IMR-90 (cell line): ENCODE measurements at regions not wholly inside any gene's neighbourhood (a gene's known extent, or its start where the extent isn't known, plus 50 kb on each side); places are given as distances from the start of the nearest gene placed in this dataset.

Experiments
- ATAC-seq: fragments of 200-7000 bp; cut with Tn5 transposase; 2 replicates; pipeline ENCODE4 v1.9.1; 2020; ENCODE audit warnings: low read depth, mild to moderate bottlenecking, moderate library complexity
- BruUV-seq: library from RNA; stranded (reverse); fragments of 400-500 nt; replicated peaks from 2 replicates; lab custom pipeline; 2021; lab: Mats Ljungman, UMichigan
- CTCF ChIA-PET: fragments of 300-600 bp; formaldehyde crosslinking; extraction: SDS; loops from one replicate; lab custom pipeline; 2021; ENCODE audit warnings: antibody characterized with exemption; lab: Yijun Ruan, JAX
- POLR2A ChIA-PET: fragments of 300-600 bp; sonication (Branson Sonifier 250); formaldehyde crosslinking; loops from one replicate; lab custom pipeline; 2022; ENCODE audit warnings: antibody characterized with exemption; ENCODE audit not compliant: unreplicated experiment; lab: Charles Lee
- DNase-seq: peaks from one replicate; pipeline ENCODE4 v3.0.0; 2013
- H2AFZ ChIP-seq: replicated peaks from 2 replicates; pipeline ENCODE3; 2013; ENCODE audit warnings: low read length, mild to moderate bottlenecking; ENCODE audit not compliant: poor library complexity
- H2AK5ac ChIP-seq: 2 replicates; pipeline ENCODE4 v1.6.1; 2013; ENCODE audit warnings: low read depth, low read length, inconsistent platforms
- H2AK9ac ChIP-seq: replicated peaks from 2 replicates; pipeline ENCODE3; 2013; ENCODE audit warnings: mild to moderate bottlenecking, low read depth, low read length, moderate library complexity; ENCODE audit not compliant: poor library complexity
- H2BK120ac ChIP-seq: 2 replicates; pipeline ENCODE4 v1.6.1; 2013; ENCODE audit warnings: low read depth, low read length, inconsistent platforms
- H2BK15ac ChIP-seq: 3 replicates; pipeline ENCODE4 v1.6.1; 2013; ENCODE audit warnings: low read depth, low read length, inconsistent platforms
- H2BK20ac ChIP-seq: 2 replicates; pipeline ENCODE4 v1.6.1; 2013; ENCODE audit warnings: low read depth, mild to moderate bottlenecking, inconsistent platforms, low read length, moderate library complexity
- H2BK5ac ChIP-seq: 2 replicates; pipeline ENCODE4 v1.6.1; 2013; ENCODE audit warnings: mild to moderate bottlenecking, low read depth, low read length, inconsistent platforms; ENCODE audit not compliant: poor library complexity, severe bottlenecking
- H3K14ac ChIP-seq: replicated peaks from 2 replicates; pipeline ENCODE4 v1.6.1; 2013; ENCODE audit warnings: low read depth, low read length, inconsistent platforms
- H3K18ac ChIP-seq: 2 replicates; pipeline ENCODE4 v1.6.1; 2013; ENCODE audit warnings: low read depth, low read length, control low read depth
- H3K23ac ChIP-seq: 2 replicates; pipeline ENCODE4 v1.6.1; 2013; ENCODE audit warnings: low read depth, low read length, inconsistent platforms
- H3K27ac ChIP-seq: 2 replicates; pipeline ENCODE4 v1.5.1; 2013; ENCODE audit warnings: mild to moderate bottlenecking, control low read depth, low read length; ENCODE audit not compliant: insufficient read depth
- H3K27me3 ChIP-seq: 2 replicates; pipeline ENCODE4 v1.6.1; 2013; ENCODE audit warnings: low read length; ENCODE audit not compliant: control insufficient read depth, insufficient read depth
- H3K36me3 ChIP-seq: 2 replicates; pipeline ENCODE4 v1.6.1; 2013; ENCODE audit warnings: low read length, mixed read lengths; ENCODE audit not compliant: control insufficient read depth, insufficient read depth
- H3K4ac ChIP-seq: 2 replicates; pipeline ENCODE4 v1.6.1; 2013; ENCODE audit warnings: low read depth, low read length, inconsistent platforms
- H3K4me1 ChIP-seq: 2 replicates; pipeline ENCODE4 v1.6.1; 2013; ENCODE audit warnings: low read length, mixed read lengths; ENCODE audit not compliant: control insufficient read depth, insufficient read depth
- H3K4me2 ChIP-seq: 2 replicates; pipeline ENCODE4 v1.6.1; 2013; ENCODE audit warnings: low read depth, mild to moderate bottlenecking, control low read depth, low read length, moderate library complexity
- H3K4me3 ChIP-seq: 2 replicates; pipeline ENCODE4 v1.5.1; 2013; ENCODE audit warnings: low read depth, mild to moderate bottlenecking, control low read depth, low read length, moderate library complexity; ENCODE audit not compliant: insufficient read depth
- H3K56ac ChIP-seq: 2 replicates; pipeline ENCODE4 v1.6.1; 2013; ENCODE audit warnings: low read length, inconsistent platforms; ENCODE audit not compliant: insufficient read depth; ENCODE audit errors: extremely low read depth
- H3K79me1 ChIP-seq, 2 experiments: 2 replicates each; pipeline ENCODE4 v1.6.1; 2013; ENCODE audit warnings: low read length in 2 of 2, inconsistent platforms in 1 of 2, low read depth in 1 of 2
- H3K9ac ChIP-seq: 2 replicates; pipeline ENCODE4 v1.6.1; 2013; ENCODE audit warnings: low read depth, low read length, control low read depth
- H3K9me1 ChIP-seq: 2 replicates; pipeline ENCODE4 v1.6.1; 2013; ENCODE audit warnings: low read length, inconsistent platforms; ENCODE audit not compliant: insufficient read depth
- H3K9me3 ChIP-seq: 2 replicates; pipeline ENCODE4 v1.6.1; 2013; ENCODE audit warnings: low read length; ENCODE audit not compliant: control insufficient read depth, insufficient read depth
- H4K20me1 ChIP-seq: 2 replicates; pipeline ENCODE4 v1.6.1; 2013; ENCODE audit warnings: low read length, inconsistent platforms; ENCODE audit not compliant: insufficient read depth
- H4K5ac ChIP-seq: 2 replicates; pipeline ENCODE4 v1.6.1; 2013; ENCODE audit warnings: mild to moderate bottlenecking, low read depth, low read length, control low read depth
- H4K8ac ChIP-seq, 2 experiments: 2 replicates each; pipeline ENCODE4 v1.6.1; 2013; ENCODE audit warnings: low read depth in 2 of 2, low read length in 2 of 2, control low read depth in 1 of 2, inconsistent platforms in 1 of 2
- H4K91ac ChIP-seq: 2 replicates; pipeline ENCODE4 v1.6.1; 2013; ENCODE audit warnings: low read depth, low read length, inconsistent platforms; ENCODE audit not compliant: insufficient read depth
- BHLHE40 ChIP-seq: fragments of 150-350 bp; IDR thresholded peaks from 2 replicates; pipeline ENCODE4 v1.6.1; 2016; ENCODE audit warnings: mild to moderate bottlenecking, low read depth, low read length
- CEBPB ChIP-seq: IDR thresholded peaks from 2 replicates; pipeline ENCODE4 v1.6.1; 2012; ENCODE audit warnings: low read depth, low read length, improper control_type of control experiment
- CHD1 ChIP-seq: IDR thresholded peaks from 2 replicates; pipeline ENCODE4 v1.6.1; 2012; ENCODE audit warnings: low read depth, low read length, improper control_type of control experiment
- FOS ChIP-seq: fragments of 150-350 bp; IDR thresholded peaks from 2 replicates; pipeline ENCODE4 v1.6.1; 2016; ENCODE audit warnings: low read depth, low read length
- MAFK ChIP-seq: IDR thresholded peaks from 2 replicates; pipeline ENCODE4 v1.6.1; 2012; ENCODE audit warnings: low read depth, low read length, improper control_type of control experiment
- MAZ ChIP-seq: IDR thresholded peaks from 2 replicates; pipeline ENCODE4 v1.6.1; 2012; ENCODE audit warnings: low read depth, mild to moderate bottlenecking, low read length, improper control_type of control experiment, moderate library complexity, borderline replicate concordance
- MXI1 ChIP-seq: IDR thresholded peaks from 2 replicates; pipeline ENCODE4 v1.6.1; 2012; ENCODE audit warnings: low read depth, mild to moderate bottlenecking, low read length, moderate library complexity, borderline replicate concordance
- NFE2L2 ChIP-seq: fragments of 150-350 bp; IDR thresholded peaks from 2 replicates; pipeline ENCODE4 v1.6.1; 2016; ENCODE audit warnings: low read depth, mild to moderate bottlenecking, low read length
- POLR2A ChIP-seq: IDR thresholded peaks from 2 replicates; pipeline ENCODE4 v1.6.1; 2012; ENCODE audit warnings: mild to moderate bottlenecking, low read depth, low read length
- RAD21 ChIP-seq: IDR thresholded peaks from 2 replicates; pipeline ENCODE4 v1.6.1; 2012; ENCODE audit warnings: low read length, improper control_type of control experiment
- RCOR1 ChIP-seq: IDR thresholded peaks from 2 replicates; pipeline ENCODE4 v1.6.1; 2012; ENCODE audit warnings: mild to moderate bottlenecking, low read length, improper control_type of control experiment; ENCODE audit not compliant: insufficient replicate concordance
- RFX5 ChIP-seq: IDR thresholded peaks from 2 replicates; pipeline ENCODE4 v1.8.0; 2012; ENCODE audit warnings: low read depth, mild to moderate bottlenecking, low read length, moderate library complexity
- SMC3 ChIP-seq: fragments of 150-350 bp; IDR thresholded peaks from 2 replicates; pipeline ENCODE4 v1.6.1; 2016; ENCODE audit warnings: low read depth, mild to moderate bottlenecking, antibody characterized with exemption, low read length, moderate library complexity
- WGBS, 2 experiments: methylation state at CpG; one replicate each; pipeline versions ENCODE4 v1.1.5 to v1.1.7; 2013; ENCODE audit warnings: missing lambda C conversion rate in 2 of 2; ENCODE audit not compliant: insufficient read length in 1 of 2; ENCODE audit errors: extremely low coverage in 2 of 2; 5-methylcytosine and 5-hydroxymethylcytosine counted together
- dilution Hi-C: fragments of 300-500 bp; cut with HindIII; formaldehyde crosslinking; loops from one replicate; pipeline ENCODE4 v1.14.3; 2018; ENCODE audit warnings: low sequenced_read_pairs; ENCODE audit not compliant: unreplicated experiment
- in situ Hi-C: fragments of 300-500 bp; cut with MboI; formaldehyde crosslinking; loops from 3 replicates; pipeline ENCODE4 v1.14.3; 2019; ENCODE audit warnings: low sequenced_read_pairs, inconsistent platforms, mixed read lengths
- intact Hi-C: fragments of 100-400 bp; cut with micrococcal nuclease; formaldehyde crosslinking; loops from 2 replicates; pipeline ENCODE4 v1.10.0; 2022
- TF ChIP-seq, protein P1 (sequence below): conservative IDR thresholded peaks from 2 replicates; pipeline ENCODE4 v1.5.1; 2012; ENCODE audit warnings: mild to moderate bottlenecking, low read depth, low read length, improper control_type of control experiment
- TF ChIP-seq, protein P2 (sequence below): fragments of 150-350 bp; IDR thresholded peaks from 2 replicates; pipeline ENCODE4 v1.6.1; 2017; ENCODE audit warnings: mild to moderate bottlenecking, antibody characterized with exemption, low read length, low read depth
- TF ChIP-seq, protein P3 (sequence below): fragments of 150-350 bp; IDR thresholded peaks from 2 replicates; pipeline ENCODE4 v1.6.1; 2016; ENCODE audit warnings: low read depth, mild to moderate bottlenecking, low read length, moderate library complexity, borderline replicate concordance

DNA sequence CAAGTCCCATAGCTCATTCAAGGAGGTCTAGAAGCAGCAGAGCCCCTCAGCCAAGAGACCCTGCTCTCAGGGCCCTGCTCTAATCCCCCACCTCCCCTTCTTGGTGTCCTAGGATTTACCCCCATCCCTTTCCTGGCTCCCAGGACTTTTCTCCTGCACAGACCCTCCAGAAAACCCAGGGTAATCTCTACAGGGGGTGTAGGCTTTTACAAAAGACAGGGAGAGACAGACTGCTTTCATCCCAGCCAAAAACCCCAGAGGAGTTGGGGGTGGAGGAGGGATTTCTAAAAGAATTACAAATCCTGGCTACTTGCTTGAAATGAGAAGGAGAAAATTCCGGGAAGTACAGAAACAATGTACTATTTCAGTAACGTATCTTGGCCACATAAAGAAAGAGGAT is 133.3 kb downstream of the TNFSF13B start:
- Histone ChIP-seq H3K18ac (no peak overlapping the region), H2AFZ (no peak overlapping the region), H2BK120ac (no peak overlapping the region), H3K4ac (no peak overlapping the region), H2BK20ac (no peak overlapping the region), H4K91ac (no peak overlapping the region), H3K4me2 (no peak overlapping the region), H3K27me3 (no peaks in the 10 kb centered on the region), H3K79me1 (no peaks in the 10 kb centered on the region), H4K8ac (no peak overlapping the region), H4K5ac (no peak overlapping the region), H2AK5ac (no peak overlapping the region), H2BK15ac (no peak overlapping the region), H3K23ac (no peak overlapping the region), H3K36me3 (no peaks in the 10 kb centered on the region), H3K4me1 (no peaks in the 10 kb centered on the region), H4K20me1 (no peaks in the 10 kb centered on the region), H3K9me3 (no peaks in the 10 kb centered on the region), H3K56ac (no peak overlapping the region), H3K4me3 (no peak overlapping the region), H3K14ac (no peak overlapping the region), H3K9me1 (no peaks in the 10 kb centered on the region), H3K9ac (no peak overlapping the region), H2AK9ac (no peak overlapping the region), H2BK5ac (no peak overlapping the region), H3K27ac (no peak overlapping the region)
- WGBS, 2 experiments: no CpG with 5 or more reads among the region's 2 CpGs
- BruUV-seq: no TSS peak
- TF ChIP-seq POLR2A (no peak), NFE2L2 (no peak), RCOR1 (no peak), RFX5 (no peak), MXI1 (no peak), FOS (no peak), SMC3 (no peak), CHD1 (no peak), CEBPB (no peak), MAZ (no peak), BHLHE40 (no peak), MAFK (no peak), RAD21 (no peak)
- TF ChIP-seq, protein P1, sequence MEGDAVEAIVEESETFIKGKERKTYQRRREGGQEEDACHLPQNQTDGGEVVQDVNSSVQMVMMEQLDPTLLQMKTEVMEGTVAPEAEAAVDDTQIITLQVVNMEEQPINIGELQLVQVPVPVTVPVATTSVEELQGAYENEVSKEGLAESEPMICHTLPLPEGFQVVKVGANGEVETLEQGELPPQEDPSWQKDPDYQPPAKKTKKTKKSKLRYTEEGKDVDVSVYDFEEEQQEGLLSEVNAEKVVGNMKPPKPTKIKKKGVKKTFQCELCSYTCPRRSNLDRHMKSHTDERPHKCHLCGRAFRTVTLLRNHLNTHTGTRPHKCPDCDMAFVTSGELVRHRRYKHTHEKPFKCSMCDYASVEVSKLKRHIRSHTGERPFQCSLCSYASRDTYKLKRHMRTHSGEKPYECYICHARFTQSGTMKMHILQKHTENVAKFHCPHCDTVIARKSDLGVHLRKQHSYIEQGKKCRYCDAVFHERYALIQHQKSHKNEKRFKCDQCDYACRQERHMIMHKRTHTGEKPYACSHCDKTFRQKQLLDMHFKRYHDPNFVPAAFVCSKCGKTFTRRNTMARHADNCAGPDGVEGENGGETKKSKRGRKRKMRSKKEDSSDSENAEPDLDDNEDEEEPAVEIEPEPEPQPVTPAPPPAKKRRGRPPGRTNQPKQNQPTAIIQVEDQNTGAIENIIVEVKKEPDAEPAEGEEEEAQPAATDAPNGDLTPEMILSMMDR: no peak
- TF ChIP-seq, protein P2, sequence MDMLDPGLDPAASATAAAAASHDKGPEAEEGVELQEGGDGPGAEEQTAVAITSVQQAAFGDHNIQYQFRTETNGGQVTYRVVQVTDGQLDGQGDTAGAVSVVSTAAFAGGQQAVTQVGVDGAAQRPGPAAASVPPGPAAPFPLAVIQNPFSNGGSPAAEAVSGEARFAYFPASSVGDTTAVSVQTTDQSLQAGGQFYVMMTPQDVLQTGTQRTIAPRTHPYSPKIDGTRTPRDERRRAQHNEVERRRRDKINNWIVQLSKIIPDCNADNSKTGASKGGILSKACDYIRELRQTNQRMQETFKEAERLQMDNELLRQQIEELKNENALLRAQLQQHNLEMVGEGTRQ: no peak
- TF ChIP-seq, protein P3, sequence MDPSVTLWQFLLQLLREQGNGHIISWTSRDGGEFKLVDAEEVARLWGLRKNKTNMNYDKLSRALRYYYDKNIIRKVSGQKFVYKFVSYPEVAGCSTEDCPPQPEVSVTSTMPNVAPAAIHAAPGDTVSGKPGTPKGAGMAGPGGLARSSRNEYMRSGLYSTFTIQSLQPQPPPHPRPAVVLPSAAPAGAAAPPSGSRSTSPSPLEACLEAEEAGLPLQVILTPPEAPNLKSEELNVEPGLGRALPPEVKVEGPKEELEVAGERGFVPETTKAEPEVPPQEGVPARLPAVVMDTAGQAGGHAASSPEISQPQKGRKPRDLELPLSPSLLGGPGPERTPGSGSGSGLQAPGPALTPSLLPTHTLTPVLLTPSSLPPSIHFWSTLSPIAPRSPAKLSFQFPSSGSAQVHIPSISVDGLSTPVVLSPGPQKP: no peak
- CTCF ChIA-PET: no interaction called here
- in situ Hi-C loops (no loop called here), intact Hi-C loops (no loop called here), dilution Hi-C loops (no loop called here)
- ATAC-seq (no peak), DNase-seq (no peak)
- POLR2A ChIA-PET: no interaction called here
